ENCODE measurements at regions not wholly inside any gene's neighbourhood (a gene's known extent, or its start where the extent isn't known, plus 50 kb on each side); places are given as distances from the start of the nearest gene placed in this dataset.

DNA sequence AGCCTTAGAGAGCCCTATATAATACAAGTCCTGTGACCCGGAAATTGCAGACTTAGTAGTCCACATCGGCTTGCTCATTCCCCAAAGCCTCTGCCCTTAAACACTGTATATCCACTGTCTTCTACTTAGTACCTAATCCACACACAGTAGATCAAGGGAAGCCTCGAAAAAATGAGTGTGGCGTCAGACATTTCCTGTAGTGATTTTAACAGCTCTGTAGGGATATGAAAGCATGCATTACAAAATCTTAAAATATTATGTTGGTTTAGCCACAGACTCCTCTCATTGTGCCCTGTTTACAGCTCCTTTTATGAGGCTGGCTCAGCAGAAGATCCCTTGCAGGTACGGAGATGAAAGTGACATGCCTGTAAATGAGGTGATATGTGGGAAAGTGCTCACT lies 416.3 kb downstream of the LIG4 start (continued):
- TF ChIP-seq CHD4 (IDR thresholded peaks at IDR 0.05; ENCODE audit: insufficient read depth, insufficient replicate concordance, low read depth, low read length, poor library complexity, severe bottlenecking) (no peak), COPS2 (conservative IDR thresholded peaks at IDR 0.05) (no peak)

DNA sequence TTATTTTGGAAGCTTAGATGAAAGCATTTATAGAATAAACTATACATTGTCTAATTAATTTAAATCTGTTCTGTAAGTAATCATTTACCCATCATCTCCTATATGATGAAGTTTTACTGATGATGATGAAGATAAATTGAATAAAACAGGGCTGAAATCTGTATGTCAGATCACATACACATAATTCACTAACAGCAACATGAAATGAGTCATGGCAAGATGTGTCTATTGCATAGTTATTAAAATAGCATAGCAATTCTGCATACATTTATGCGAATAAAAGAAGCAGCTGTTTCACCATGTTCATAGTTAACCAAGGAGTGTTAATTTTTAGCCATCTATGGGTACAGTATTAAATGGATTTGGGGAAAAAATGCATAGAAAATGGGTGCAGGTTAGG lies 424.9 kb downstream of the LIG4 start:
- Histone ChIP-seq H3K27ac (ENCODE audit: extremely low read depth, low read depth, low read length) (no peak overlapping the region), H3K4me1 (replicated peaks in 1 of 2; ENCODE audit: control insufficient read depth in 2 of 2, insufficient read depth in 2 of 2, low read length in 2 of 2) (no peaks in the 10 kb centered on the region), H3K9ac (ENCODE audit: insufficient read depth in 1 of 2, low read depth in 2 of 2, low read length in 2 of 2) (no peak overlapping the region), H3K36me3 (ENCODE audit: control insufficient read depth, insufficient read depth, low read length) (no peaks in the 10 kb centered on the region), H3K79me2 (ENCODE audit: control insufficient read depth, insufficient read depth, low read length) (no peaks in the 10 kb centered on the region), H3K27me3 (ENCODE audit: control insufficient read depth in 2 of 2, insufficient read depth in 2 of 2, low read length in 2 of 2) (no peaks in the 10 kb centered on the region), H3K9me1 (ENCODE audit: control insufficient read depth, insufficient read depth, low read length) (no peaks in the 10 kb centered on the region), H3K4me2 (ENCODE audit: insufficient read depth, low read length) (no peak overlapping the region), H4K20me1 (replicated peaks; ENCODE audit: control insufficient read depth, insufficient read depth, low read length) (no peaks in the 10 kb centered on the region), H3K4me3 (no peak overlapping the region), H2AFZ (ENCODE audit: low read depth, low read length) (no peak overlapping the region), H3K9me3 (replicated peaks; ENCODE audit: control insufficient read depth, insufficient read depth, low read depth, low read length) (no peaks in the 10 kb centered on the region)
- no peak for FAIRE-seq
- DNase-seq (ENCODE audit: extremely low read depth in 1 of 4, low spot score in 3 of 4) = no peak
- intact Hi-C loops (cut with micrococcal nuclease) (no loop called here), in situ Hi-C loops (cut with MboI) (no loop called here)
- WGBS (ENCODE audit: insufficient coverage, low coverage, missing lambda C conversion rate) = 0% methylated on average over 1 of the region's 1 CpG
- POLR2A ChIA-PET = no interaction called here
- BruUV-seq (replicated peaks) = no TSS peak
- CTCF ChIA-PET (ENCODE audit: low intra/inter-chr PET ratio) = no interaction called here
- no peak for TF ChIP-seq SMAD1 (IDR thresholded peaks at IDR 0.05; ENCODE audit: low read depth, low read length, partially characterized antibody)
- TF ChIP-seq MTA3 (IDR thresholded peaks at IDR 0.05; ENCODE audit: borderline replicate concordance) = no peak
- TF ChIP-seq RBM39 (optimal IDR thresholded peaks at IDR 0.05; ENCODE audit: low read depth, low read length) = no peak
- TF ChIP-seq NCOR1 (IDR thresholded peaks at IDR 0.05) = no peak
- TF ChIP-seq, protein P1, sequence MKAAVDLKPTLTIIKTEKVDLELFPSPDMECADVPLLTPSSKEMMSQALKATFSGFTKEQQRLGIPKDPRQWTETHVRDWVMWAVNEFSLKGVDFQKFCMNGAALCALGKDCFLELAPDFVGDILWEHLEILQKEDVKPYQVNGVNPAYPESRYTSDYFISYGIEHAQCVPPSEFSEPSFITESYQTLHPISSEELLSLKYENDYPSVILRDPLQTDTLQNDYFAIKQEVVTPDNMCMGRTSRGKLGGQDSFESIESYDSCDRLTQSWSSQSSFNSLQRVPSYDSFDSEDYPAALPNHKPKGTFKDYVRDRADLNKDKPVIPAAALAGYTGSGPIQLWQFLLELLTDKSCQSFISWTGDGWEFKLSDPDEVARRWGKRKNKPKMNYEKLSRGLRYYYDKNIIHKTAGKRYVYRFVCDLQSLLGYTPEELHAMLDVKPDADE (conservative IDR thresholded peaks at IDR 0.05; ENCODE audit: control insufficient read depth, low read depth, low read length) = no peak
- no peak for TF ChIP-seq NR1H2 (CRISPR knock-in tag; IDR thresholded peaks at IDR 0.05)
- no peak for TF ChIP-seq ZNF232 (CRISPR knock-in tag; IDR thresholded peaks at IDR 0.05)
- no peak for TF ChIP-seq ZNF707 (CRISPR knock-in tag; conservative IDR thresholded peaks at IDR 0.05)
- TF ChIP-seq, protein P2, sequence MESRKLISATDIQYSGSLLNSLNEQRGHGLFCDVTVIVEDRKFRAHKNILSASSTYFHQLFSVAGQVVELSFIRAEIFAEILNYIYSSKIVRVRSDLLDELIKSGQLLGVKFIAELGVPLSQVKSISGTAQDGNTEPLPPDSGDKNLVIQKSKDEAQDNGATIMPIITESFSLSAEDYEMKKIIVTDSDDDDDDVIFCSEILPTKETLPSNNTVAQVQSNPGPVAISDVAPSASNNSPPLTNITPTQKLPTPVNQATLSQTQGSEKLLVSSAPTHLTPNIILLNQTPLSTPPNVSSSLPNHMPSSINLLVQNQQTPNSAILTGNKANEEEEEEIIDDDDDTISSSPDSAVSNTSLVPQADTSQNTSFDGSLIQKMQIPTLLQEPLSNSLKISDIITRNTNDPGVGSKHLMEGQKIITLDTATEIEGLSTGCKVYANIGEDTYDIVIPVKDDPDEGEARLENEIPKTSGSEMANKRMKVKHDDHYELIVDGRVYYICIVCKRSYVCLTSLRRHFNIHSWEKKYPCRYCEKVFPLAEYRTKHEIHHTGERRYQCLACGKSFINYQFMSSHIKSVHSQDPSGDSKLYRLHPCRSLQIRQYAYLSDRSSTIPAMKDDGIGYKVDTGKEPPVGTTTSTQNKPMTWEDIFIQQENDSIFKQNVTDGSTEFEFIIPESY (CRISPR knock-in tag; IDR thresholded peaks at IDR 0.05) = no peak
- no peak for TF ChIP-seq SIRT6 (IDR thresholded peaks at IDR 0.05; ENCODE audit: low read depth, low read length)
- TF ChIP-seq RBM25 (IDR thresholded peaks at IDR 0.05; ENCODE audit: low read depth, low read length, severe bottlenecking) = no peak
- TF ChIP-seq ZZZ3 (IDR thresholded peaks at IDR 0.05) = no peak
- no peak for TF ChIP-seq RBM34 (IDR thresholded peaks at IDR 0.05; ENCODE audit: borderline replicate concordance, insufficient read depth, low read length)
- TF ChIP-seq, protein P3, sequence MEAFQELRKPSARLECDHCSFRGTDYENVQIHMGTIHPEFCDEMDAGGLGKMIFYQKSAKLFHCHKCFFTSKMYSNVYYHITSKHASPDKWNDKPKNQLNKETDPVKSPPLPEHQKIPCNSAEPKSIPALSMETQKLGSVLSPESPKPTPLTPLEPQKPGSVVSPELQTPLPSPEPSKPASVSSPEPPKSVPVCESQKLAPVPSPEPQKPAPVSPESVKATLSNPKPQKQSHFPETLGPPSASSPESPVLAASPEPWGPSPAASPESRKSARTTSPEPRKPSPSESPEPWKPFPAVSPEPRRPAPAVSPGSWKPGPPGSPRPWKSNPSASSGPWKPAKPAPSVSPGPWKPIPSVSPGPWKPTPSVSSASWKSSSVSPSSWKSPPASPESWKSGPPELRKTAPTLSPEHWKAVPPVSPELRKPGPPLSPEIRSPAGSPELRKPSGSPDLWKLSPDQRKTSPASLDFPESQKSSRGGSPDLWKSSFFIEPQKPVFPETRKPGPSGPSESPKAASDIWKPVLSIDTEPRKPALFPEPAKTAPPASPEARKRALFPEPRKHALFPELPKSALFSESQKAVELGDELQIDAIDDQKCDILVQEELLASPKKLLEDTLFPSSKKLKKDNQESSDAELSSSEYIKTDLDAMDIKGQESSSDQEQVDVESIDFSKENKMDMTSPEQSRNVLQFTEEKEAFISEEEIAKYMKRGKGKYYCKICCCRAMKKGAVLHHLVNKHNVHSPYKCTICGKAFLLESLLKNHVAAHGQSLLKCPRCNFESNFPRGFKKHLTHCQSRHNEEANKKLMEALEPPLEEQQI (IDR thresholded peaks at IDR 0.05) = no peak
- no peak for TF ChIP-seq ETV5 (CRISPR knock-in tag; IDR thresholded peaks at IDR 0.05; ENCODE audit: low read depth)
- TF ChIP-seq ZNF24 (IDR thresholded peaks at IDR 0.05) = no peak
- ATAC-seq = no peak

Measured in K562 (cell line).